HAP-1 (cell line): ENCODE measurements at regions not wholly inside any gene's neighbourhood (a gene's known extent, or its start where the extent isn't known, plus 50 kb on each side); places are given as distances from the start of the nearest gene placed in this dataset.

Experiments used
- DNase-seq, 2 experiments: peaks; one replicate each; pipeline ENCODE4 v3.0.0-alpha.2; 2016 to 2020; ENCODE audit warnings: low spot score in 2 of 2
- H3K27me3 ChIP-seq: fragments of 250-450 bp; sonication (Bioruptor Pico); 2 replicates; pipeline ENCODE4 v1.5.1; 2020; ENCODE audit warnings: low read depth, mild to moderate bottlenecking, moderate library complexity
- H3K36me3 ChIP-seq: fragments of 250-450 bp; sonication (Bioruptor Pico); replicated peaks from 2 replicates; pipeline ENCODE4 v1.5.1; 2020; ENCODE audit warnings: mild to moderate bottlenecking
- H3K4me1 ChIP-seq: fragments of 250-450 bp; sonication (Bioruptor Pico); 2 replicates; pipeline ENCODE4 v1.5.1; 2020; ENCODE audit warnings: mild to moderate bottlenecking
- H3K4me3 ChIP-seq: fragments of 250-450 bp; sonication (Bioruptor Pico); 2 replicates; pipeline ENCODE4 v1.5.1; 2020; ENCODE audit warnings: mild to moderate bottlenecking, moderate library complexity
- H3K9me3 ChIP-seq: fragments of 250-450 bp; sonication (Bioruptor Pico); 2 replicates; pipeline ENCODE4 v1.5.1; 2020; ENCODE audit warnings: mild to moderate bottlenecking, moderate library complexity
- in situ Hi-C: fragments of 300-500 bp; cut with MboI; formaldehyde crosslinking; loops from 3 replicates; pipeline ENCODE4 v1.14.3; 2020; ENCODE audit warnings: low sequenced_read_pairs, inconsistent platforms, mixed read lengths

GRCh38 chr6:113651120-113651519 is 206.0 kb upstream of the MARCKS start:
- DNase-seq = no peak

GRCh38 chr6:113651920-113652319 is 205.2 kb upstream of the MARCKS start:
- peaks cover 3% of the 10 kb centered on the region; the same call in 1 of the 2 replicates for H3K27me3 ChIP-seq
- no peaks in the 10 kb centered on the region; the same call in 1 of the 2 replicates for H3K9me3 ChIP-seq
- no peak for DNase-seq
- H3K4me1 ChIP-seq = peaks cover 7% of the 10 kb centered on the region
- H3K36me3 ChIP-seq = no peaks in the 10 kb centered on the region
- no peak overlapping the region for H3K4me3 ChIP-seq
- in situ Hi-C loops = no loop called here

More at GRCh38 chr6:113651120-113651519, 206.0 kb upstream of the MARCKS start:
- Histone ChIP-seq H3K4me3 (no peak overlapping the region), H3K27me3 (peaks cover 3% of the 10 kb centered on the region; the same call in 1 of the 2 replicates), H3K4me1 (peaks cover 8% of the 10 kb centered on the region), H3K36me3 (no peaks in the 10 kb centered on the region), H3K9me3 (no peaks in the 10 kb centered on the region; the same call in 1 of the 2 replicates)
- in situ Hi-C loops = no loop called here

DNA sequence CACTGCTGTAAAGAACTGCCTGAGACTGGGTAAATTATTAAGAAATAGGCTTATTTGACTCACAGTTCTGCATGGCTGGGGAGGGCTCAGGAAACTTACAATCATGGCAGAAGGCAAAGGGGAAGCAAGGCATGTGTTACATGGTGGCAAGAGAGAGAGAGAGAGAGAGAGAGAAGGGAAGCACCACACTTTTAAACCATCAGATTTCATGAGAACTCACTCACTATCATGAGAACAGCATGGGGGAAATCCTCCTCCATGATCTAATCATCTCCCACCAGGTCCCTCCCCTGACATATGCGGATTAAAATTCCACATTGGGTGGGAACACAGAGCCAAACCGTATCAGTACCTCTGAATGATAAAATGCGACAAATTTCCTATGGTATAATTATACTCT is 203.9 kb upstream of the MARCKS start:
- no peak overlapping the region for H3K4me3 ChIP-seq
- H3K27me3 ChIP-seq = peaks cover 3% of the 10 kb centered on the region; the same call in 1 of the 2 replicates
- H3K36me3 ChIP-seq = no peaks in the 10 kb centered on the region
- no peaks in the 10 kb centered on the region; the same call in 1 of the 2 replicates for H3K9me3 ChIP-seq
- DNase-seq = no peak
- in situ Hi-C loops = no loop called here
- H3K4me1 ChIP-seq = 0 out of 2 replicates have a peak, but pooled peaks cover 3% of the 10 kb centered on the region

- Histone ChIP-seq H3K36me3 (no peaks in the 10 kb centered on the region), H3K4me1 (0 out of 2 replicates have a peak, but pooled peaks cover 3% of the 10 kb centered on the region), H3K4me3 (no peak overlapping the region), H3K27me3 (peaks cover 3% of the 10 kb centered on the region; the same call in 1 of the 2 replicates), H3K9me3 (no peaks in the 10 kb centered on the region; the same call in 1 of the 2 replicates)
- in situ Hi-C loops = no loop called here
- DNase-seq = no peak
Observed at GRCh38 chr6:113654396-113654795, 202.7 kb upstream of the MARCKS start.

DNA sequence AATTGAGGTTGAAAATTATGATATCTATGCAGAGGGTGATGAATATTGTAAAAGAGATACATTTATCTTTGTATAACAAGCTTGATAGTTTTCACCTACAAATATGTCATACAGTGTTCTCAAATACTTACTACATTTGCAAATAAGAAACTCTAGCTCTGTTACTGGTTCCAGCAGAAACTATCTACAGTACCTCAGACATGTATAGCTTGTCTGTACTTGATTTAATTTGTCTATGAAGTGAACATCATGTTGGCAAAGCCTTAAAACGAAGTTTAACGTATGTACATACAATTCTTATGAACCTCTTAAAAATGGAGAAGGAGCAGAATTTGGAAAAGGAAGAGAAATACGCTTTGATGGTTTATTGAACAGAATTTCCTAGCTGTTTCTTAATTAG is 201.4 kb upstream of the MARCKS start:
- Histone ChIP-seq H3K4me1 (0 out of 2 replicates have a peak, but pooled peaks cover 3% of the 10 kb centered on the region), H3K27me3 (no peaks in the 10 kb centered on the region; the same call in 1 of the 2 replicates), H3K36me3 (no peaks in the 10 kb centered on the region), H3K9me3 (no peaks in the 10 kb centered on the region; the same call in 1 of the 2 replicates), H3K4me3 (no peak overlapping the region)
- in situ Hi-C loops = no loop called here
- DNase-seq = no peak

- DNase-seq = no peak
- no peak overlapping the region for H3K4me3 ChIP-seq
- 0 out of 2 replicates have a peak, but pooled peaks cover 3% of the 10 kb centered on the region for H3K4me1 ChIP-seq
- no peaks in the 10 kb centered on the region for H3K9me3 ChIP-seq
- in situ Hi-C loops = no loop called here
- H3K36me3 ChIP-seq = no peaks in the 10 kb centered on the region
- peaks cover 3% of the 10 kb centered on the region; the same call in 1 of the 2 replicates for H3K27me3 ChIP-seq
Observed at GRCh38 chr6:113659762-113660404, 197.3 kb upstream of the MARCKS start.

DNA sequence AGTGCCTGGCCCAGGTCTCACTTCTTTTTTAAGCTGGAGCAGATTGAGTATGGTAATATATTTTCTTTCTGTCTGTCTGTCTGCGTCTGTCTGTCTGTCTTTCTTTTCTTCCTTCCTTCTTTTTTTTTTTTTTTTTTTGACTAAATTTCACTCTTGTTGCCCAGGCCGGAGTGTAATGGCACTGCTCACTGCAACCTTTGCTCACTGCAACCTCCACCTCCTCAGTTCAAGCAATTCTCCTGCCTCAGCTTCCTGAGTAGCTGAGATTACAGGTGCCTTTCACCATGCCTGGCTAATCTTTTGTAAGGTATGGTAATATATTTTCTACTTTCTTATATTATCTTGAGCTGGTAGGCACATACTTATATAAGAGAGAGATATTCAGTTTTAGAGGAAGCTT is 196.3 kb upstream of the MARCKS start:
- no peak for DNase-seq
- Histone ChIP-seq H3K9me3 (no peaks in the 10 kb centered on the region), H3K4me1 (0 out of 2 replicates have a peak, but pooled peaks cover 3% of the 10 kb centered on the region), H3K36me3 (no peaks in the 10 kb centered on the region), H3K27me3 (peaks cover 3% of the 10 kb centered on the region; the same call in 1 of the 2 replicates), H3K4me3 (no peak overlapping the region)
- in situ Hi-C loops = no loop called here

GRCh38 chr6:113662093-113662665 is 195.0 kb upstream of the MARCKS start:
- Histone ChIP-seq H3K27me3 (peaks cover 3% of the 10 kb centered on the region; the same call in 1 of the 2 replicates), H3K9me3 (no peaks in the 10 kb centered on the region), H3K4me3 (no peak overlapping the region), H3K4me1 (0 out of 2 replicates have a peak, but pooled peaks cover 3% of the 10 kb centered on the region), H3K36me3 (no peaks in the 10 kb centered on the region)
- DNase-seq = no peak
- in situ Hi-C loops = no loop called here

GRCh38 chr6:113662688-113663333 is 194.3 kb upstream of the MARCKS start:
- Histone ChIP-seq H3K4me3 (no peak overlapping the region), H3K4me1 (no peaks in the 10 kb centered on the region), H3K27me3 (peaks cover 3% of the 10 kb centered on the region; the same call in 1 of the 2 replicates), H3K9me3 (no peaks in the 10 kb centered on the region), H3K36me3 (no peaks in the 10 kb centered on the region)
- DNase-seq = no peak
- in situ Hi-C loops = no loop called here

DNA sequence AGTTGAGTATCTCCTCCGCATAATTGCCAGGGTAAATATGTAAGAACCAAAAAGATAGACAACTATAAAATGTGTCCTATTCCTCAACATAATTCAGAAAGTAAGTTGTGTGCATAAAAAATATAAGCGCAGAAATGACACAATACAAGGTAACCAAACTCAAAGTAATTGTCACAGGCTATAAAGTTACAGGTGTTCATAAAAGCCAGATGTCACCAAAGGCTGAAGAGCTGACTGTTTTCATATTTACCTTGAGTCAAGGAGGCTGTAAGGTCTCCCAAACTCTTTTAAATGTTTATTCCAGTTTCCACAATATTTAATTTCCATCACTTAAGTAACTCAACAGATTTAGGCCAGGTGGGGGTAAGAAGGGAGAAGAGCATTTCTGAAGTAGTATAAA is 192.2 kb upstream of the MARCKS start:
- Histone ChIP-seq H3K4me1 (no peaks in the 10 kb centered on the region), H3K4me3 (no peak overlapping the region), H3K36me3 (no peaks in the 10 kb centered on the region), H3K9me3 (no peaks in the 10 kb centered on the region), H3K27me3 (peaks cover 7% of the 10 kb centered on the region; the same call in 1 of the 2 replicates)
- in situ Hi-C loops = no loop called here
- no peak for DNase-seq

DNA sequence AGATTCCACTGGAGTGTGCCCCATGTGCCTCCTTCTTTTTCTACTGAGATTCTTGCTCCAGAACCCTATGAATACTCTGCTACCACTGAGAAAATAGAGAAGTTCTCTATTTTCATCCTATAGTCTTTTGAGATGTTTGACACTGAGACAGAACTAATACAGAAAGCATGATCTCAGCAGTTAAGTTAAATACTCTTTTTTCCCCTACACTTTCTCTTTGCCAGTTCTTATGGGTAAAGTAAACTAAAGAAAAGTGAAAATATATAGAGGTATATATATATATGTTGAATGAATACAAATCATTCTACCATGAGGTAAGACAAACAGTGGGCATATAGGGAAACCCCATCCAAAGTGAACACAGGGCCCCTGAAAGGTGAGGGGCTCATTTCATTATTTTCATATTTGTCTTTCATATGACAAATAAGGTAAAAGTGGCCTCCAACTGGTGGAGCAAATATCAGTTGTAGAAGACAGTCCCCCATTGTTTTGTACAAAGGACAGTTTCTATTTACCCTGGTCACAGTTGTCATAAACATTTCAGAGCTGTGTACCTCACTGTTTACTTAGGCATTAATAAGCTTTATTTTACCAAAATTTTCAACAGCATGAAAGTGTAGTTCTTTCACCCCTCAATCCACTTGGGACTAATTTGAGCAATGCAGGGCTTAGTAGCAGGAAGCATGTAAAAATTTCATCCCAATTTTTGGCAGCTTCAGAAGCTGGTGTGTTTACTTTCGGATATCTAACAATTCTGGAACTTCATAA is 188.3 kb upstream of the MARCKS start:
- no peaks in the 10 kb centered on the region for H3K9me3 ChIP-seq
- DNase-seq = no peak
- no peaks in the 10 kb centered on the region for H3K36me3 ChIP-seq
- H3K4me1 ChIP-seq = no peaks in the 10 kb centered on the region
- no peak overlapping the region for H3K4me3 ChIP-seq
- in situ Hi-C loops = no loop called here
- H3K27me3 ChIP-seq = peaks cover 7% of the 10 kb centered on the region; the same call in 1 of the 2 replicates

GRCh38 chr6:113669606-113670005 is 187.5 kb upstream of the MARCKS start:
- H3K36me3 ChIP-seq = no peaks in the 10 kb centered on the region
- H3K4me3 ChIP-seq = no peak overlapping the region
- no peak for DNase-seq
- in situ Hi-C loops = no loop called here
- no peaks in the 10 kb centered on the region for H3K4me1 ChIP-seq
- H3K27me3 ChIP-seq = peaks cover 4% of the 10 kb centered on the region; the same call in 1 of the 2 replicates
- no peaks in the 10 kb centered on the region for H3K9me3 ChIP-seq

GRCh38 chr6:113671421-113671820 is 185.7 kb upstream of the MARCKS start:
- no peak for DNase-seq
- Histone ChIP-seq H3K4me3 (no peak overlapping the region), H3K27me3 (peaks cover 4% of the 10 kb centered on the region; the same call in 1 of the 2 replicates), H3K4me1 (peaks cover 6% of the 10 kb centered on the region), H3K9me3 (no peaks in the 10 kb centered on the region), H3K36me3 (no peaks in the 10 kb centered on the region)
- in situ Hi-C loops = no loop called here
